GM12864 (cell line): ENCODE measurements at regions not wholly inside any gene's neighbourhood (a gene's known extent, or its start where the extent isn't known, plus 50 kb on each side); places are given as distances from the start of the nearest gene placed in this dataset.
"Not testable (repeated sequence)": the region's sequence is repeated elsewhere in the genome, so short reads cannot be mapped to it uniquely, and the experiment has no call there.

ENCODE experiments used
- DNase-seq: peaks from one replicate; pipeline ENCODE4 v3.0.0-alpha.2; 2011; ENCODE audit warnings: low read depth
- H3K4me3 ChIP-seq: 2 replicates; pipeline ENCODE4 v1.5.1; 2011; ENCODE audit warnings: mild to moderate bottlenecking, low read depth, low read length, control low read depth
- TF ChIP-seq, protein P1 (sequence below): IDR thresholded peaks from 2 replicates; pipeline ENCODE4 v1.5.1; 2011; ENCODE audit warnings: low read depth, mild to moderate bottlenecking, moderate library complexity, low read length, control low read depth, inconsistent platforms; ENCODE audit errors: missing control alignments

DNA sequence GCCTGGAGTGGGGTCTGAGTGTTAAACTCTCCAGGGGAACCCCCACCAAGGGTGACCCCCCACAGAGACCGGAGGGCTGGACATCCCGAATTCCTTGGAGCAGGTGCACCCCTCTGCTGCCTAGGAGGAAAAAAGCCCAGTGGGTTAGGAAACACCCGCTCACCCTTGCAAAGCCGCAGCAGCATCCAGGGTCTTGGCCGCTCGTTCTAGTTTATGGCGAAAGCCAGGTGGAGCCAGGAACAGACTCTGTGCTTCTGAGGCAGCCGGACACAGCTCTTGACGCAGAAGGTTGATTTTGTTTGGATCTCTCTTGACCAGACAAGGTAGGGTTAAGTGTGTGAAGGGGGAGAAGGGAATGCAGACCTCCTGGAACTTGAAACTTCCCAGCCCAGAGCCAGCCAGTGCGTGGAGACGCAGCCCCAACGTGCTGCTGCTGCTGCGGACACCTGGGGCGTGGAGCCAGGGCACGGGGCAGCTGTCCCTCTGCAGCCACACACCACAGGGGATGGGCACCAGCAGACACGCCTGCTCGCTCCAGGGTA lies 154.5 kb downstream of the LAT start:
- no peak overlapping the region for H3K4me3 ChIP-seq
- TF ChIP-seq, protein P1, sequence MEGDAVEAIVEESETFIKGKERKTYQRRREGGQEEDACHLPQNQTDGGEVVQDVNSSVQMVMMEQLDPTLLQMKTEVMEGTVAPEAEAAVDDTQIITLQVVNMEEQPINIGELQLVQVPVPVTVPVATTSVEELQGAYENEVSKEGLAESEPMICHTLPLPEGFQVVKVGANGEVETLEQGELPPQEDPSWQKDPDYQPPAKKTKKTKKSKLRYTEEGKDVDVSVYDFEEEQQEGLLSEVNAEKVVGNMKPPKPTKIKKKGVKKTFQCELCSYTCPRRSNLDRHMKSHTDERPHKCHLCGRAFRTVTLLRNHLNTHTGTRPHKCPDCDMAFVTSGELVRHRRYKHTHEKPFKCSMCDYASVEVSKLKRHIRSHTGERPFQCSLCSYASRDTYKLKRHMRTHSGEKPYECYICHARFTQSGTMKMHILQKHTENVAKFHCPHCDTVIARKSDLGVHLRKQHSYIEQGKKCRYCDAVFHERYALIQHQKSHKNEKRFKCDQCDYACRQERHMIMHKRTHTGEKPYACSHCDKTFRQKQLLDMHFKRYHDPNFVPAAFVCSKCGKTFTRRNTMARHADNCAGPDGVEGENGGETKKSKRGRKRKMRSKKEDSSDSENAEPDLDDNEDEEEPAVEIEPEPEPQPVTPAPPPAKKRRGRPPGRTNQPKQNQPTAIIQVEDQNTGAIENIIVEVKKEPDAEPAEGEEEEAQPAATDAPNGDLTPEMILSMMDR: no peak
- no peak for DNase-seq

DNA sequence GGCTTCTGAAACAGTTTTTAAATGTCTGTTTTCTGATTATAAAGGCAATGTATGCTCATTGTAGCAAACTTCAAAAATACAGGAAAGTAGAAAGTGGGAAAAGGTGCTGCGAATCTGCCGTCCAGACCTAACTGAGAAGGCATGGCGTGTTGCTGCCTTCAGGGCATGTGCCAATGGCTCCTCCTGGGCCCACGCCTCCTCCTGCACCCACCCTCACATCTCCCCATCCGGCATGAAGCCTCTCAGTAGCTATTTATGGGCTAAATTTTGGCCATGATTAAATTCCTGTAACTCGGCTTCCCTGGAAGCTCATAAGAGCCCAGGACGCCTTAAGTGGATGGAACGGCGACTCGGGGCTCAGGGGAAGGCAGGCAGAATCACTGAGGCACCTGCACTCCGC lies 153.8 kb downstream of the LAT start:
- DNase-seq, H3K4me3 ChIP-seq: not testable (repeated sequence)

DNA sequence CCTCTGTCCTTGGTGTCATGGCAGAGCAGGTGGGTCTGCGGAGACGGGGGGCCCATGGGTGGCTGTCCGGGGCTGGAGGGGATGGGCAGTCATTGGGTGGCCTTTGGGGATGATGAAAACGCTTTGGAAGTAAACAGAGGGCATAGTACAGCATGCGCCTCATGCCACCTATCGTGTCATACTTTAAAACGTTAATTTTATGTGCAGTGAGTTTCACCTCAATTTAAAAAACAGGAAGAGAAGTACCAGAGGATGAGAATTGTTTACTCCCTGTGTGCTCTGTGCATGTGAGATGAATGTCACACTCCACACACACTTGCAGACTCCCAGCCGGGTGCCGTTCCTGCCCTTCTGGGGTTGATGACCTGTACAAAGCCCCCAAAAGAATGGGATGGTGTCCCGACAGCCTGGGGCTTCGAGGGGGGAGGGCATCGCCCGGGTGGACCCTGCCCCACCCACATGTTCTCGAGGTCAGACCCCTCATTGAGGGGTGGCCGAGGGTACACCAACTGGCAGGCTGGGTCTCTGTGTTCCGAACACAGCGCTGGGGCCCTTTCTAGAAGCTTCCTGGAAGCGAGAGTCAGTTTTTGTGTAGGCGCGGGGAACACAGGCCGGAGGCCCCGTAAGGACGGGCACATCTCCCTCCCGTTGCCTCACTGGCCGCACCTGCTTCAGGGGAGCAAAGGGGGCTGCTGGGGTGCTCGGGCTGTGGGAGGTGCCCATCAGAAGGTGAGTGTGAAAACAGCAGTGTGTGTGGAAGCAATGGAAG lies 153.2 kb downstream of the LAT start:
- H3K4me3 ChIP-seq, DNase-seq: not testable (repeated sequence)

DNA sequence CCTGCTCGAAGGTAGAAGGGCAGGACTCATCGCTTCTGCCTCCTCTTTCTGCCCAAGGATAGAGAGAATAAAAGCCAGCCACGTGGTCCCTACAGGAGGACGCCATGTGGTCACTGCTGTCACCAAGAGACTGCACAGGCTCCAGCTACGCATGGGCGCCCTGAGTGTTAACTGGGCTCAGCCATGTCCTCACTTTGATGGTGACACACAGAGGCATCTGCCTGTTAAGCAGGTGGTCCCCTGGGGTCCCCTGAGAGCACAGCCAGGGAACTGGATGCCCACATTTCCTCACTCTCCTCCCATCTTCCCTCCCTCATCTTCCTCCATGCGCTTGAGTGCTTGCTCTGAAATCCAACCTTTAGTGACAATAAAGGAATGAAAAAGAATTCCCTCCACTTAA lies 152.6 kb downstream of the LAT start:
- DNase-seq, H3K4me3 ChIP-seq: not testable (repeated sequence)

DNA sequence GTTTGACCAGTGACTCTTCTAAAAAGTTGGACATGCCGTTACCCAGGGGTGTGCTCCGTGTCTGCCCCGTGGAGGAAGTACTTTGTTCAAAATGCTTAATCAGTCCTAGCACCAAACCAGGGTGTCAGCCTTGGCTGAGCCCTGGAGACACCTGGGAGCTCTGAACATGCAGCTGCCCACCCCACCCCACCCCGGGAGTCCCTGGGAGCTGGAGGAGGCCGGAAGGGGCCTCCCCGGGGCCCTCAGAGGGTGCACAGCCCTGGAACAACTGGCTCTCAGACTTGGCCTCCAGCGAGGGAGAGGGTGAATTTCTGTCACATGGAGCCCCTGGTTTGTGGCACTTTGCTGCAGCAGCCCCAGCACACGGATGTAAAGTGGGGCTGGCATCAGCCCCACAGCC lies 152.1 kb downstream of the LAT start:
- DNase-seq, H3K4me3 ChIP-seq: not testable (repeated sequence)

DNA sequence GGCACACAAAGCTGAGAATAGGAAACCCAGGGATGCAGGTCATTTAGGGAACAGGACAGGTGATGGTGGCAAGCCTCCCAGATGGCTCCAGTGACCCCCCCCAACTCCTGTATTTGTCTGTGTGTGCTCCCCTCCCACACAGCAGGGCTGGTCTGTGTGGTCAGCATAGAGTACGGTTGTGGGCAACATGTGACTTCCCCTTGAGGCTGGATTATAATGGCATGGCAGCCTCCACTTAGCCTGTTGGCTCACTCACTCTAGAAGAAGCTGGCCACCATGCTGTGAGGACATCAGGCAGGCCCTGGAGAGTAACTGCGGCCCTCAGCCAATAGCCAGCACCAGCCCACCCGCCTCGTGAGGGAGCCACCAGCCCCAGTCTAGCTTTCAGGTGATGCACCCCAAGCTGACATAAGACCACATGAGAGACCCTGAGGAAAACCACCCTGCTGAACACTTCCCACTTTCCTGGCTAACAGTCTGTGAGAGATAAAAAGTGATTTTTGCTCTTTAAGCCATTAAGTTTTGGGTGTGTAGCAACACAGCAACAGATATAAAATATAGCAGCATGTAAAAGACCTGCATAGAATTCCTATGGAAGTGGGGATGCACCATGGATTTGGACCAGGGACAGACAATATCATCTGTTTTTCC lies 151.3 kb downstream of the LAT start:
- H3K4me3 ChIP-seq, DNase-seq: not testable (repeated sequence)

DNA sequence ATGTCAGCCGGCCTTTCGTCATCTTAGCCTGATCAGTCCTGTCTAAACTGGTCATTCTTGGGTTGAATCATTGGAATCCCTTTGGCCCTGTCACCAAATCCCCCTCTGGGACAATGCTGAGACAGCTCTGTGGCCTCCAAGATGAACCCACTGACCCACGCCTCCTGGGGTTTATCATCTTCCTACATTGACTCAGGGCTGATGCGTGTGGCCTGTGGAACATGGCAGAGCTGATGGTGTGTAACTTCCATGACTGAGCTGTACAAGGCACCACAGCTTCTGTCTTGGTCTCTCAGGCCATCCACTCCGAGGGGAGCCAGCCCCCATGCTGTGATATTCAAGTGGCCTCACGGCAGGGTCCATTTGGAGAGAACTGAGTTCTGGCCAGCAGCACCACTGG lies 150.2 kb downstream of the LAT start:
- DNase-seq, H3K4me3 ChIP-seq: not testable (repeated sequence)

DNA sequence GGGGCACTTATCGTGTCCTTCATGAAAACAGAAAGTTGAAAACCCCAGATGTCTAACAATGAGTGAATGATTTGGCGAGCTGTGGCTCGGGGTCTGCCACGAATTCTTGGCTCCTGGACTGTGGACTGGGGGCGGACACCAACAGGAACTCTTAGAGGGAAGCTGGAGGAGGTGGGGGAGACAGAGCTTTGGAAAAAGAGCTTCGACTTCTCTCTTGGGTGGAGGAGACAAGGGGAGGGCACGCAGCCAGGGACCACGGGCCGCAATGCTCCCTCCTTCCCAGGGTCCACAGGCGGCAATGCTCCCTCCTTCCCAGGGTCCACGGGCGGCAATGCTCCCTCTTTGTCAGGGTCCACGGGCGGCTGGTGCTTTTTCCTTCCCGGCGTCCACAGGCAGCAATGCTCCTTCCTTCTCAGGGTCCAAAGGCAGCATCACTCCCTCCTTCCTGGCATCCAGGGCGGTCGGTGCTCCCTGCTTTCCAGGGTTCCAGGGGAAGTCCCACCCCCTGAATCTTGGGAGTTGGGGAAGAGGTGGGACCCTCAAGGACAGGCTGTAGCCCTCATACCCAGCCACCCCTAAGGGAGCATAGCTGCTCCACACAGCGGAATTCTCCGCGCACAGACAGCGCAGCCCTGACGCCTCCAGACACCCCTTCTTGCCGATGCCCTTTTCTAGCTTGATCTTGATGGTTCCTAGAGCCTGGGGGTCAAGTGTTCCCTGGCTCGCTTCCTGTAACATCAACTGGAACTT lies 149.0 kb downstream of the LAT start:
- not testable (repeated sequence) for DNase-seq, H3K4me3 ChIP-seq

DNA sequence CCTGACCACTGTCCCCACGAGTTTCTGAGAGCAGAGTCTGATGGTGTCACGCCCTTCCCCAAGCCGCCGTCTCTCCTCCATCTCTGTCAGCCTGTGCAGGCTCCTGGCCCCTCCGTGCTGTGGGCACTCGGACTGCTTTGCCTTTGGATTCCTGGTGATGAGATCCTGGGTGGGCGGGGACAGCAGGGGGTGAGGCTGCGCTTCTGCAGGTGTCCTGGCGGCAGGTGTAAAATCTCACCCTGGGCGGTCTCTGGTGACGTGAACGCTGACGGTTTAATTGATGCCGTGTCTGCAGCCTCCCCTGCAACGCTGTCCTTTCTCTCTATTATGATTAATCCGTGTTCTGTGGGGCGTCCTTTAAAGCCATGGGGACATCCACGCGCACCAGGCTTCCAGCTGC lies 148.0 kb downstream of the LAT start:
- not testable (repeated sequence) for H3K4me3 ChIP-seq, DNase-seq

DNA sequence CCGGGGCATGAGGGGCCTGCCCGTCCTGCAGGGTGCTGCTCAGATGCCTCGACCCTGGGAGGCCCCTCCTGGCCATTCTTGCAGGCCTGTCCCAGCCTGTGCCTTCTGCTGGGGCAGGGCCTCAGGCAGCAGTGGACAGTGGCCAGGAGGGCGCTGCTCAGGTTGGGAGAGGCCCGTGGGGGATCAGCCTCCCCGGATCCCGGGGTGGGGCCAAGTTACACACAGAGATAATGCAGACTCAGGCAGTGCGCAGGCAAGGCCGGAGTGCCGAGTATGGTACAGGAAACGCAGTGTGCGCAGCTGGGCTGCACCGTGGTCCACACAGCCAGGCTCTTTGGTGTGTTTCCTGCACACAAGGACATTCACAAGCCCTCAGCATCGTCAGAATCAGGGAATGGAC lies 147.6 kb downstream of the LAT start:
- DNase-seq, H3K4me3 ChIP-seq: not testable (repeated sequence)

DNA sequence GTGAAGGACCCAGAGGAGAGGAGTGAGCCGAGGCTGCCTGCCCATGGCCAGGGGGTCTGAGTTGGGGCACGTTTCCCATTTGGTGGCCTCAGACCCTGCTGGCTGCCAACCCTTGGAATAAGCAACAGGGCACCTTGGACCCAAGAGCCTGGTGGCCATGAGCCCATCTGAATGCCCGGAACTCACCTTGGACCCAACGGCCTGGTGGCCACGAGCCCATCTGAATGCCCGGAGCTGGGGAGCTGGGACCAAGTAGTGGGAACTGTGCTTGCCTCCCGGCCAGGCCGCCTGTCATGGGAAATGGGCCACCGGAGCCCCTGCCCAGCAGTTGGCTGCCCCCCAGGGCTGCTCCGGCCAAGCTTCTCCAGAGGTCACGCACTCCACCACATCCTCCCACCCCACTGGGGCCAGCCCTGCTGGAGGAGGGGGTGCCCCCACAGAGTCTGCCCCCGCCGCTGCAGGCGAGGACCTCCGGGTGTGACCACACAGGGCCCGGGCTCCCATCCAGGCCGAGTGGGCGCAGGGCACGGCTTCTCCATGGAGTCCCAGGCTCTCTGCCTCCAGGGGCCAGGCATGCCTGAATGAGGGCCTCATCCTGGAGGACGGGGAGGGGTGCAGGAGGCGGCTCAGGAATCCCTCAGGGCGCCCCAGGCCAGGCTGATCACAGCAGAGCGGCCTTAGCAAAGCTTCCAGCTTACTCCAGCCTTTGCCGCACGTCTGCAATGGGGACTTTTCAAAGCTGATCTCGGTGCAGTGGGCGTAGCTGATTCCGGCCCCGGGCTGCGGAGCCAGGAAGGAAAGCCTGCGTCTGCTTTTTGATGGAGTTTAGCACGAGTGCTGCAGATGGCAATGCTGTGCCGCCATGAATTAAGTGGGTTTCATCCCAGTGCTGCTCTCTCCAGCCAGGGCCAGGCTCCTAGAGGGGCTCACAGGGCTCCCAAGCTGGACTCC lies 146.3 kb downstream of the LAT start:
- DNase-seq, H3K4me3 ChIP-seq: not testable (repeated sequence)

DNA sequence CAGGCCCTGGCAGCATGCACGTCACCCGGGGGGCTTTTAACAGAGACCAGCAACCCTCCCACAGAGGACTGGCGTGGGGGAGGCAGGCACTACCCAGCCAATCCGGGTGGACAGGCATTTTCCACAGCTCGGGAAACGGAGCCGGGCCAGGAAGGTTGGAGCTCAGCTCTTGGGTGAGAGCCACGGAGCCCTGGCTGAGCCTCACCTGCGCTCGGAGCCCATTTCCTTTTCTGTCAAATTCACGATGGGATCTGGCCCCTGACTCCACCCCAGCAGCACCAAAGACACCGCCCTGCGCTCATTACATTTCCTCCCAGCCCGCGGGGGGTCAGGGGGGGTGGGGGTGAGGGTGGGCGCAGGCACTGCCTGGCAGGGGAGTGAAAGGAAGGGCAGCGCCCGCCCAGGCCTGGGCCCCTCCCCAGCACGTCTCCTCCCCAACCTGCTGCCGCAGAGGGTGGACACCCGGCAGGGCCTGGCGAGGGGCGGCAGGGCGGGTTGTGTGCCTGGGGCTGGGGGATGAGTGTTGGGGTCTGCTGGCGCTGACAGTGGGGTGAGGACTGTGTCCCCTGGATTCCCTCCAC lies 145.4 kb downstream of the LAT start:
- not testable (repeated sequence) for DNase-seq, H3K4me3 ChIP-seq

DNA sequence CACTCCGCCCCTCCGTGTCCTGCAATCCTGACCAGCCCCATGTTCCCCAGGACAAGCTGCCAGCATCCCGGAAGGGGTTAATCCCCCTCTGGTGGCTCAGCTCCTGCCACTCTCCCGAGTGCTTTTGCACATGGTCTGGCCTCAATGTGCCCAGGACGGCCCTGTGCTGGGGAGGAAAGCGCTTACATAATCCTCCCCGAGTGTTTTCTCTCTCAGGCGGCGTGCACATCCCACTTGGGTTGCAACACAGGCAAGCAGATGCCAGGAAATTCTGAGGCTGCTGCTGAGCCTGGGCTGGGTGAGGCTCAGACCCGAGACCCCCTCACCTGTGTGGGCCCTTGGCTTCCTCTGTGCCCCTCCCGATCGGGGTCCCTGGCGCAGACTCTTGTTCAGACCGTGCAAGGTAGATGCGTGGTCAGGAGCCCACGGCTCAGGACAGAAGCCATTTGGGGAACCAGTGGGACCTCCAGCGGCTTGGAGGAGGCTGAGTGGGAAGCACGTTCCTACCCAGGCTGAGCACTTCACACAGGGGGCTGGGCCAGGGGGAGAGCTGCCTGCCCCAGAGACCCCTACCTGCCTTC lies 144.7 kb downstream of the LAT start:
- not testable (repeated sequence) for DNase-seq, H3K4me3 ChIP-seq

DNA sequence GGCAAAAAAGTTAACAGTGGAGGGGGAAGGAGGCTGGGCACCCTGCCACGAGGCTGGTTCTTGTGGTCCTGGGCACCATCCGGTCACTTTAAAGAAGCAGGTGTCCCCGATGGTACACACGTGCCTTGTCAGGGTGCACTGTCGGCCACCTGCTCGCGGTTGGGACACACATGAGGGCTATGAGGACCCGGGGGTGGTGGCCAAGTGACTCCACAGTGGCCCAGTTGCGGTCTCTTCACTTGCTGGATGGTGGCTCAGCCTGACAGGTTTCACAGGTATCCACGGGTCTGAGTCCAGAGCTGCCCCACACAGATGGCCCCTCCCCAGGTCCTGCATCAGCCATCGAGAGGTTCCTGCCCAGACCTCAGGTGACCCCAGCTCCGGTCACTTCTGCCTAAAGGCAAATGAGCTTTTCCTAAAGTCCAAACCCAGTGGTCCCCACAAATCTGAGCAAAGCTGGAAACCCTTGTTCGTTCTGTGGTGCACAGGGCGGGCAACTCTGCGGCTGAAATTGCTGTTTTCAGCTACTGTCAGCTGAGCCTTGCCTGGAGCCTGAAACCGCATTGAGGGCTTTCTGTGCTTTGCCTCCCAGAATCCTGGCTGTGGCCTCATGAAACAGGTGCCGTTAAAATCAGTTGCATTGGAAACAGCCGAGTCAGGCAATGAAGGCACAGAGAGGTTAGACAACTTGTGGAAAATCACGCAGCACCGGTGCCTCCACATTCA lies 144.0 kb downstream of the LAT start:
- H3K4me3 ChIP-seq, DNase-seq: not testable (repeated sequence)

DNA sequence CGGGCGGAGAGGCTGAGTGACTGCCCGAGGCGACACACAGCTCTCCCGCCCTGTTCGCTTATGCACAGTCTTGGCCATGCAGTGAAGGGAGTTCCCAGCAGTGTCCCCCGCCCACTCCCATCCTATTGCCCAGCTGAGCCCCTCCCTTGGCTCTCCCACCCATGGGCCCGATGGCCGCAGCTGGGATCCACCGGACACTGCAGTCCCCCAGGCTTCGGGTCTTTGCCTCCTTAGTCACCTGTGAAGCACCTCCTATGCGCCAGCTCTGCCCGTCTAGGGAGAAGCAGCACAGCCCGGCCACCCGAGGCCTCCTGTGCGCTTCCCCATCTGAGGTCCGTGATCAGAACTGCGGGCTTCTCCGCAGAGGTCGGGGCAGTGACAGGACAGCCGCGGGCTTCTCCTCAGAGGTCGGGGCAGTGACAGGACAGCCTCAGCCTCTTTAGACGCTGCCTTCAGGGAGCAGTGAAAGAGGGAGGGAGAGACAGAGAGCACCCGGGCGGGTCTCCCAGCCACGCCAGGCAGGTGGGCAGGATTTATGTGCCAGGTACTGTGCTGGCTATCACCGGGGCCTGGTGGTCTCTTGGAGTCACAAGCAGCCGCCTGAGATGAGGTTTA lies 143.1 kb downstream of the LAT start:
- H3K4me3 ChIP-seq, DNase-seq: not testable (repeated sequence)
